ENCODE measurements at regions not wholly inside any gene's neighbourhood (a gene's known extent, or its start where the extent isn't known, plus 50 kb on each side); places are given as distances from the start of the nearest gene placed in this dataset.

DNA sequence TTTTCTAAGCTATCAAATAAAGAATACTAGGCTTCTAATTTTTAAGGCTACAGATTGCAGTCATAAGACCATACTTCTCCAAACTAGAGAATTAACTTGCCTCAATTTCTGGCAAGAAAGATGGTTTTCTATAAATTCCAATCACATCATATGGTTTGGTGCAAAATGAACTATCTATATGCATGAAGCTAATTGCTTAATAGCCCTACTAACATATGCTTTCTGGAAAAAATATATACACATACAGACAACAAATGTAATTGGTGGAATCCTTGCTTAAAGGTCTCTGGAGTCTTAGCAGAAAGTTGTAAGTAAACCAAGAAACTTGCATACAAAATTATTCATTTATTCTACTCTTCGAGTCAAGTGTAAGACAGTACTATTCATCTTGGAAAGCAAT is 113.1 kb upstream of the NANOGP8 start:
- Histone ChIP-seq H3K4me1 (no peaks in the 10 kb centered on the region), H3K4me3 (no peak overlapping the region), H3K36me3 (no peaks in the 10 kb centered on the region), H3K27ac (no peak overlapping the region), H3K9me3 (no peaks in the 10 kb centered on the region), H3K27me3 (no peaks in the 10 kb centered on the region)
- intact Hi-C loops (cut with DNase I; ENCODE audit: low total_unique reads), result no loop called here
- TF ChIP-seq POLR2A (IDR thresholded peaks at IDR 0.05) (no peak), CTCF (IDR thresholded peaks at IDR 0.05) (no peak)
- DNase-seq, result no peak

DNA sequence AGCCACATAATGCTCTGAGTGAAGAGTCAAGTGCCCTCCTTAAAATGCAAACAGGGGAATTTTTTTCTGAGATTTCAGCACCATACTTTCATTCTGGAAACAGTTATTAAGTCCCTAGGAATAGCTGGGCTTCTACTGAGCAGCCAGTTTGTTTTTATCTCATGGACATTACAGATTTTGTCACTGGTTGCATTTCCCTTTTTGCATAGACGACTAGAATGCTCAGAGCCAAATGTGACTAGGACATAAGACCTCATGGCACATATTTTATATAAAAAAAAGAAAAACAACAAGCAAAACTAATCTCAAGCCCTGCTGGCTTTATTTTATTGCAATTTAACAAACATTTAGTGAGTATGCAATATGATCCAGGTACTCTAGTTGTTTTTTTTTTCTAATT is 112.7 kb upstream of the NANOGP8 start:
- Histone ChIP-seq H3K4me1 (no peaks in the 10 kb centered on the region), H3K36me3 (no peaks in the 10 kb centered on the region), H3K27ac (no peak overlapping the region), H3K27me3 (no peaks in the 10 kb centered on the region), H3K4me3 (no peak overlapping the region), H3K9me3 (no peaks in the 10 kb centered on the region)
- TF ChIP-seq CTCF (IDR thresholded peaks at IDR 0.05) (no peak), POLR2A (IDR thresholded peaks at IDR 0.05) (no peak)
- intact Hi-C loops (cut with DNase I; ENCODE audit: low total_unique reads), result no loop called here
- DNase-seq, result no peak

- no peaks in the 10 kb centered on the region for H3K27me3 ChIP-seq
- H3K4me1 ChIP-seq, result no peaks in the 10 kb centered on the region
- H3K27ac ChIP-seq, result no peak overlapping the region
- H3K9me3 ChIP-seq, result no peaks in the 10 kb centered on the region
- intact Hi-C loops (cut with DNase I; ENCODE audit: low total_unique reads), result no loop called here
- H3K36me3 ChIP-seq, result no peaks in the 10 kb centered on the region
- DNase-seq, result no peak
- no peak overlapping the region for H3K4me3 ChIP-seq
- TF ChIP-seq POLR2A (IDR thresholded peaks at IDR 0.05) (no peak), CTCF (IDR thresholded peaks at IDR 0.05) (no peak)
Observed at GRCh38 chr15:35197306-35197705, 112.2 kb upstream of the NANOGP8 start.

DNA sequence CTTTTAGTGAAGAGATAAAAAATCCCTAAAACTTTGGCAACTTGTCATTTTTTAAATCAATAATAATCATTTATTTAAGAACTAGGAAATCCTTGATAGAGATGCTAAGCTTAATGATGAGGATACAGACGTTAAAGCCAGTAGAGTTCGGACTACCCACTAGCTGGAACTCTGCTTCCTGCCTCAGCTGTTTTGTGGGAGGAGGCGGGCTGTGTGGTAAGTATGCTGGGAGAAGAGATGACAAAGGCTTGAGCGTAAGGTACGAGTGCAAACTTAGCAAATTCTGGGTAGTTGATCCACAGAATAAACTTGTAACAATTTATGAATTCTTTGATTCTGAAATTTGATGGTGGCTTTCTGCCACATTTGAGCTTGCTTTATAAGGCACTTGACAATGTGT is 111.2 kb upstream of the NANOGP8 start:
- no peak for DNase-seq
- Histone ChIP-seq H3K9me3 (no peaks in the 10 kb centered on the region), H3K36me3 (no peaks in the 10 kb centered on the region), H3K27ac (no peak overlapping the region), H3K4me3 (no peak overlapping the region), H3K27me3 (no peaks in the 10 kb centered on the region), H3K4me1 (no peaks in the 10 kb centered on the region)
- intact Hi-C loops (cut with DNase I; ENCODE audit: low total_unique reads), result no loop called here
- TF ChIP-seq CTCF (IDR thresholded peaks at IDR 0.05), result no peak
- TF ChIP-seq POLR2A (IDR thresholded peaks at IDR 0.05), result no peak

GRCh38 chr15:35195649-35196048 is 110.6 kb upstream of the NANOGP8 start:
- intact Hi-C loops (cut with DNase I; ENCODE audit: low total_unique reads), result no loop called here
- no peak overlapping the region for H3K4me3 ChIP-seq
- H3K27ac ChIP-seq, result no peak overlapping the region
- no peaks in the 10 kb centered on the region for H3K9me3 ChIP-seq
- TF ChIP-seq CTCF (IDR thresholded peaks at IDR 0.05) (no peak), POLR2A (IDR thresholded peaks at IDR 0.05) (no peak)
- no peaks in the 10 kb centered on the region for H3K4me1 ChIP-seq
- no peaks in the 10 kb centered on the region for H3K36me3 ChIP-seq
- H3K27me3 ChIP-seq, result no peaks in the 10 kb centered on the region
- no peak for DNase-seq
